ENCODE measurements at regions not wholly inside any gene's neighbourhood (a gene's known extent, or its start where the extent isn't known, plus 50 kb on each side); places are given as distances from the start of the nearest gene placed in this dataset.

DNA sequence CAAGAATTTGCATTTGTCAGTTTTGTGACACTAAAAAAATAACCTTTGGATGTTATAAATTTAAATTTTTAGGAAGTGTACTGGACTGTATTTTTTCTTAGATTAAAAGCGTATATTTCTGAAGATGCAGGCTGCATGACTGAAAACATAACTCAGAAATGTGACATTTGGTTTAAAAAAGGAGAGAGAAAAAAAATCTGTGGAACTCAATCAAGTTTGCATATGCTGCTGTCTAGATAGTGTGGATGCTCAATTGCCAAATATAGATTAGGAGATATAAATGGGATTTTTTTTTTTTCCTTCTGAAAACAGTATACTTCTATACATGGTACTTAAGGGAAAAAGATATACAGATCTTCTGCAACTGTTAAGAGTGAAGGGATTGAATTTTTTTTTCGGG is 402.3 kb downstream of the TAF11L14 start:
- DNase-seq (ENCODE audit: low read depth in 2 of 2): no peak
- Histone ChIP-seq H3K79me2 (ENCODE audit: control insufficient read depth, insufficient read depth, low read length) (no peaks in the 10 kb centered on the region), H3K4me3 (replicated peaks in 1 of 4; ENCODE audit: control extremely low read depth in 1 of 4, insufficient read depth in 1 of 4, low read depth in 3 of 4, low read length in 4 of 4) (no peak overlapping the region), H3K36me3 (ENCODE audit: control insufficient read depth, insufficient read depth, low read length) (no peaks in the 10 kb centered on the region), H3K9ac (ENCODE audit: insufficient read depth, low read length) (no peak overlapping the region), H3K4me1 (ENCODE audit: control insufficient read depth, extremely low read depth, insufficient read depth, low read length) (no peaks in the 10 kb centered on the region), H2AFZ (ENCODE audit: low read length) (no peak overlapping the region), H3K9me3 (ENCODE audit: control insufficient read depth, insufficient read depth, low read depth, low read length) (no peaks in the 10 kb centered on the region), H4K20me1 (ENCODE audit: control insufficient read depth, extremely low read depth, insufficient read depth, low read length) (no peaks in the 10 kb centered on the region), H3K4me2 (ENCODE audit: extremely low read depth, insufficient read depth, low read length) (no peak overlapping the region), H3K27me3 (ENCODE audit: control insufficient read depth, insufficient read depth, low read length) (no peaks in the 10 kb centered on the region), H3K27ac (ENCODE audit: insufficient read depth, low read length) (no peak overlapping the region)
- TF ChIP-seq EZH2 (IDR thresholded peaks at IDR 0.05; ENCODE audit: low read length, missing control alignments): no peak
- TF ChIP-seq, protein P1, sequence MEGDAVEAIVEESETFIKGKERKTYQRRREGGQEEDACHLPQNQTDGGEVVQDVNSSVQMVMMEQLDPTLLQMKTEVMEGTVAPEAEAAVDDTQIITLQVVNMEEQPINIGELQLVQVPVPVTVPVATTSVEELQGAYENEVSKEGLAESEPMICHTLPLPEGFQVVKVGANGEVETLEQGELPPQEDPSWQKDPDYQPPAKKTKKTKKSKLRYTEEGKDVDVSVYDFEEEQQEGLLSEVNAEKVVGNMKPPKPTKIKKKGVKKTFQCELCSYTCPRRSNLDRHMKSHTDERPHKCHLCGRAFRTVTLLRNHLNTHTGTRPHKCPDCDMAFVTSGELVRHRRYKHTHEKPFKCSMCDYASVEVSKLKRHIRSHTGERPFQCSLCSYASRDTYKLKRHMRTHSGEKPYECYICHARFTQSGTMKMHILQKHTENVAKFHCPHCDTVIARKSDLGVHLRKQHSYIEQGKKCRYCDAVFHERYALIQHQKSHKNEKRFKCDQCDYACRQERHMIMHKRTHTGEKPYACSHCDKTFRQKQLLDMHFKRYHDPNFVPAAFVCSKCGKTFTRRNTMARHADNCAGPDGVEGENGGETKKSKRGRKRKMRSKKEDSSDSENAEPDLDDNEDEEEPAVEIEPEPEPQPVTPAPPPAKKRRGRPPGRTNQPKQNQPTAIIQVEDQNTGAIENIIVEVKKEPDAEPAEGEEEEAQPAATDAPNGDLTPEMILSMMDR (conservative IDR thresholded peaks at IDR 0.05 in 1 of 2, IDR thresholded peaks at IDR 0.05 in 1 of 2; ENCODE audit: low read depth in 1 of 2, low read length in 2 of 2): no peak

DNA sequence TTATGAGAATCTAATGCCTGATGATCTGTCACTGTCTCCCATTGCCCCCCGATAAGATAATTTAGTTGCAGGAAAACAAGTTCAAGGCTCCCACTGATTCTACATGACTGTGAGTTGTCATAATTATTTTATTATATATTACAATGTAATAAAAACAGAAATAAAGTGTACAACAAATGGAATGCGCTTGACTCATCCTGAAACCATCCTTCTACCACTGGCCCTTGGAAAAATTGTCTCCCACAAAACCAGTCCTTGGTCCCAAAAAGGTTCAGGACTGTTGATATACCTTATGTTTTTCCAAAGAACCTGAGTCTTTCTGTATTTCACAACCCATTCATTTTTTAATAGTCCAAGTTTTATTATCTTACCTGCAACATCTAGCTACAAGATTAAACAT is 403.5 kb downstream of the TAF11L14 start:
- no peak overlapping the region for H2AFZ ChIP-seq (ENCODE audit: low read length)
- no peaks in the 10 kb centered on the region for H3K27me3 ChIP-seq (ENCODE audit: control insufficient read depth, insufficient read depth, low read length)
- H3K4me1 ChIP-seq (ENCODE audit: control insufficient read depth, extremely low read depth, insufficient read depth, low read length): no peaks in the 10 kb centered on the region
- no peaks in the 10 kb centered on the region for H3K36me3 ChIP-seq (ENCODE audit: control insufficient read depth, insufficient read depth, low read length)
- no peak overlapping the region for H3K4me2 ChIP-seq (ENCODE audit: extremely low read depth, insufficient read depth, low read length)
- H3K27ac ChIP-seq (ENCODE audit: insufficient read depth, low read length): no peak overlapping the region
- H3K9ac ChIP-seq (ENCODE audit: insufficient read depth, low read length): no peak overlapping the region
- H3K4me3 ChIP-seq (replicated peaks in 1 of 4; ENCODE audit: control extremely low read depth in 1 of 4, insufficient read depth in 1 of 4, low read depth in 3 of 4, low read length in 4 of 4): no peak overlapping the region
- no peaks in the 10 kb centered on the region for H3K79me2 ChIP-seq (ENCODE audit: control insufficient read depth, insufficient read depth, low read length)
- no peaks in the 10 kb centered on the region for H3K9me3 ChIP-seq (ENCODE audit: control insufficient read depth, insufficient read depth, low read depth, low read length)
- no peak for DNase-seq (ENCODE audit: low read depth in 2 of 2)
- TF ChIP-seq EZH2 (IDR thresholded peaks at IDR 0.05; ENCODE audit: low read length, missing control alignments): no peak
- no peaks in the 10 kb centered on the region for H4K20me1 ChIP-seq (ENCODE audit: control insufficient read depth, extremely low read depth, insufficient read depth, low read length)

GRCh38 chr5:18043344-18043743 is 409.1 kb downstream of the TAF11L14 start:
- Histone ChIP-seq H3K27me3 (ENCODE audit: control insufficient read depth, insufficient read depth, low read length) (no peaks in the 10 kb centered on the region), H4K20me1 (ENCODE audit: control insufficient read depth, extremely low read depth, insufficient read depth, low read length) (no peaks in the 10 kb centered on the region), H3K4me2 (ENCODE audit: extremely low read depth, insufficient read depth, low read length) (no peak overlapping the region), H3K4me3 (replicated peaks in 1 of 4; ENCODE audit: control extremely low read depth in 1 of 4, insufficient read depth in 1 of 4, low read depth in 3 of 4, low read length in 4 of 4) (no peak overlapping the region), H2AFZ (ENCODE audit: low read length) (no peak overlapping the region), H3K4me1 (ENCODE audit: control insufficient read depth, extremely low read depth, insufficient read depth, low read length) (no peaks in the 10 kb centered on the region), H3K9me3 (ENCODE audit: control insufficient read depth, insufficient read depth, low read depth, low read length) (no peaks in the 10 kb centered on the region), H3K36me3 (ENCODE audit: control insufficient read depth, insufficient read depth, low read length) (no peaks in the 10 kb centered on the region), H3K79me2 (ENCODE audit: control insufficient read depth, insufficient read depth, low read length) (no peaks in the 10 kb centered on the region), H3K27ac (ENCODE audit: insufficient read depth, low read length) (no peak overlapping the region), H3K9ac (ENCODE audit: insufficient read depth, low read length) (no peak overlapping the region)
- DNase-seq (ENCODE audit: low read depth in 2 of 2): no peak
- no peak for TF ChIP-seq EZH2 (IDR thresholded peaks at IDR 0.05; ENCODE audit: low read length, missing control alignments)
- TF ChIP-seq, protein P1 (conservative IDR thresholded peaks at IDR 0.05 in 1 of 2, IDR thresholded peaks at IDR 0.05 in 1 of 2; ENCODE audit: low read depth in 1 of 2, low read length in 2 of 2): no peak
